ENCODE measurements at regions not wholly inside any gene's neighbourhood (a gene's known extent, or its start where the extent isn't known, plus 50 kb on each side); places are given as distances from the start of the nearest gene placed in this dataset.

GRCh38 chr5:154696891-154697290 is 58.3 kb upstream of the LARP1 start:
- no peak for ATAC-seq (ENCODE audit: insufficient number of reproducible peaks, low FRiP score, low read depth)
- Histone ChIP-seq H3K9me3 (no peaks in the 10 kb centered on the region), H3K4me1 (ENCODE audit: control insufficient read depth in 1 of 2, low read depth in 2 of 2) (peaks cover 0 to 9% of the 10 kb centered on the region in 2 donors), H3K4me3 (no peak overlapping the region), H3K27me3 (replicated peaks; ENCODE audit: insufficient read depth) (no peaks in the 10 kb centered on the region), H3K27ac (no peak overlapping the region), H3K36me3 (no peaks in the 10 kb centered on the region)
- no peak for DNase-seq (ENCODE audit: low spot score)
- TF ChIP-seq, protein P1, sequence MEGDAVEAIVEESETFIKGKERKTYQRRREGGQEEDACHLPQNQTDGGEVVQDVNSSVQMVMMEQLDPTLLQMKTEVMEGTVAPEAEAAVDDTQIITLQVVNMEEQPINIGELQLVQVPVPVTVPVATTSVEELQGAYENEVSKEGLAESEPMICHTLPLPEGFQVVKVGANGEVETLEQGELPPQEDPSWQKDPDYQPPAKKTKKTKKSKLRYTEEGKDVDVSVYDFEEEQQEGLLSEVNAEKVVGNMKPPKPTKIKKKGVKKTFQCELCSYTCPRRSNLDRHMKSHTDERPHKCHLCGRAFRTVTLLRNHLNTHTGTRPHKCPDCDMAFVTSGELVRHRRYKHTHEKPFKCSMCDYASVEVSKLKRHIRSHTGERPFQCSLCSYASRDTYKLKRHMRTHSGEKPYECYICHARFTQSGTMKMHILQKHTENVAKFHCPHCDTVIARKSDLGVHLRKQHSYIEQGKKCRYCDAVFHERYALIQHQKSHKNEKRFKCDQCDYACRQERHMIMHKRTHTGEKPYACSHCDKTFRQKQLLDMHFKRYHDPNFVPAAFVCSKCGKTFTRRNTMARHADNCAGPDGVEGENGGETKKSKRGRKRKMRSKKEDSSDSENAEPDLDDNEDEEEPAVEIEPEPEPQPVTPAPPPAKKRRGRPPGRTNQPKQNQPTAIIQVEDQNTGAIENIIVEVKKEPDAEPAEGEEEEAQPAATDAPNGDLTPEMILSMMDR (IDR thresholded peaks at IDR 0.05), result no peak

DNA sequence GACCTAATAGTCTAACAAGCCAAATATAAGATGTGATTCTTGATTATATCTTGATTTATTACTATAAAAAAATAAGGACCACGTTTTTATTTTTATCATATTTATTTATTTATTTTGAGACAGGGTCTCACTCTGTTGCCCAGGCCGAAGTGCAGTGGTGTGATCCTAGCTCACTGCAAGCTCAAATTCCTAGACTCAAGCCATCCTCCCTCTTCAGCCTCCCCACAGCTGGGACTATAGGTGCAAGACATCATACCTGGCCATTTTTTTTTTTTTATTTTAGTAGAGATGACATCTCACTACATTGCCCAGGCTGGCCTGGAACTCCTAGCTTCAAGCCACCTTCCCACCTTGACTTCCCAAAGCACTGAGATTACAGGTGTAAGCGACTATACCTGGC is 61.0 kb upstream of the LARP1 start:
- TF ChIP-seq, protein P1 (IDR thresholded peaks at IDR 0.05), result no peak
- Histone ChIP-seq H3K4me3 (no peak overlapping the region), H3K4me1 (ENCODE audit: control insufficient read depth in 1 of 2, low read depth in 2 of 2) (peaks cover 0 to 17% of the 10 kb centered on the region in 2 donors), H3K36me3 (no peaks in the 10 kb centered on the region), H3K27ac (no peak overlapping the region), H3K27me3 (replicated peaks; ENCODE audit: insufficient read depth) (no peaks in the 10 kb centered on the region), H3K9me3 (no peaks in the 10 kb centered on the region)
- ATAC-seq (ENCODE audit: insufficient number of reproducible peaks, low FRiP score, low read depth) (no peak), DNase-seq (ENCODE audit: low spot score) (no peak)

DNA sequence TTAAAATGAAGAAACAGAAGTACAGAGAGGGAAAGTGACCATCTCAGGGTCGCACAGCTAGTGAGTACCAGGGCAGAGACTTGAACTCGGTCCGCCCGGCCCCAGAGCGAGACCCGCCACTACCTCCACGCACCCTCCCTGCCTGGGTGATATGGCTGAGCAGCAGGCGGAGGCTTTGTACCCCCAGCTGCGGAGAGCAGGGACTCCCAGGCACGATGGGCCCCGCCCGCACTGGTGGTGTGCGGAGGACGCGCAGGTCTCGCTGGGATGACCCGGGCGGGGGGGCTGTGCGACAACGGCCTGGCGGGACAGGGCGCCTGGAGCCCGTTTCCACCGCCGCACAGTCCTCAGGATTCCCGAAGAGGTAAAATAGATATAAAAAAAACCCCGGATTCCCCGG is 64.7 kb upstream of the LARP1 start:
- TF ChIP-seq, protein P1 (IDR thresholded peaks at IDR 0.05), result no peak
- Histone ChIP-seq H3K9me3 (no peaks in the 10 kb centered on the region), H3K27ac (no peak overlapping the region), H3K4me1 (ENCODE audit: control insufficient read depth in 1 of 2, low read depth in 2 of 2) (peaks cover 0 to 17% of the 10 kb centered on the region in 2 donors), H3K4me3 (no peak overlapping the region), H3K27me3 (replicated peaks; ENCODE audit: insufficient read depth) (no peaks in the 10 kb centered on the region), H3K36me3 (no peaks in the 10 kb centered on the region)
- ATAC-seq (ENCODE audit: insufficient number of reproducible peaks, low FRiP score, low read depth), result no peak
- DNase-seq (ENCODE audit: low spot score), result no peak

DNA sequence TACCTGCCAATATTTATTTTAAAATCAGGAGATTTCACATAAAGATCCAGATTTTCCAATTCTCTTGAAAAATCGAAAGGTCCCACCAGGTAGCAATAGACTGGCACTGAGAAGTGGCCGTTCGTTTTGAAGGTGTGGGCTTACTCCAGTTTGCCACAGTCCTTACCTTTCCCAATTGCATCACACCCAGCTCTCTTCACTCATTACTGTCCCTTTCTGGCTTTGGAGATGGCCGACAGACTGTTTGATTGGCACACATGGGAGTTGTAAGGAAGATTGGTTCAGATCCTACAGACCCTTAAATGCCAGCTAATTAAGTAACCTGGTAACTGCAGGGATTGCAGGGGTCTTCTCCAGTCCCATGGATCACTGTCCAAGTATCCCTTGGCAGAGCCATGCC is 68.7 kb upstream of the LARP1 start:
- Histone ChIP-seq H3K4me1 (ENCODE audit: control insufficient read depth in 1 of 2, low read depth in 2 of 2) (peaks cover 9 to 18% of the 10 kb centered on the region in 2 donors), H3K27ac (no peak overlapping the region), H3K27me3 (replicated peaks; ENCODE audit: insufficient read depth) (no peaks in the 10 kb centered on the region), H3K36me3 (no peaks in the 10 kb centered on the region), H3K4me3 (no peak overlapping the region), H3K9me3 (no peaks in the 10 kb centered on the region)
- DNase-seq (ENCODE audit: low spot score) (no peak), ATAC-seq (ENCODE audit: insufficient number of reproducible peaks, low FRiP score, low read depth) (no peak)
- TF ChIP-seq, protein P1 (IDR thresholded peaks at IDR 0.05), result no peak

DNA sequence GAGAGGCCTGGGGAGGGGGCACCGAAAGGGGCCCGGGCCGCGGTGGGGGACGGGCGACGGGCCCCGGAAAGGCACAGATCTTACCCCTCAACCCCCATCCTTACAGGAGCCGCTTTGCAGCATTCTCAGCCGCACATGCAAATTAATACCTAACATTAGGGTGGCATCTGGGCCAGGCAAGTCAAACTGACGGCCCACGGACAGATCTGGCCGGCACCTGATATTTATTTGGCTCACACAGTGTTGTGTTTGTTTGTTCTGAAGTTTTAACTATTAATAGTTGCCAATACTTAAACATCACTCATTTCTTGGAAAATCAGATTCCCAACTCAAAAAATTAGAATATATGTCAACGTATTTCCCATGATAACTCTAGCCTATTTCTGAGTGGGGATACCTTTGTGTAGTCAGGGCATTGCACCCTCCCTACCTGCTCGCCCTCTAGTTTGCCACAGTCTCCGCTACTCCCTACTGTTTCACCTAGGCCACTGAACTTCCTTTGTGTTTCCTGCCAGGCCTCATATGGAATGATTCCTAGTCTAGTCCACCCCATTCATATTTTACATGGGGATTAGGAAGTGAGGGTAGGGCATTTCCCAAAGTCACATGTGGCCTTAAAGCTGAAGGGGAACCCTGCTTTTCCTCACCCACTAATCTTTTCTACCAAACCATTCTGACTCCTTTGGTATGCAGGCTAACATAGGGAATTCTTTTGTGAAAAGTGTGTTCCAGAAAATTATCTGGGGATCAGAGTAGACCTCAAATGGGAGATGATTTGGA is 71.9 kb upstream of the LARP1 start:
- no peak for ATAC-seq (ENCODE audit: insufficient number of reproducible peaks, low FRiP score, low read depth)

More for the DNA sequence above, 71.9 kb upstream of the LARP1 start:
- peak overlapping the region; percentile 10 to 68 for H3K27ac ChIP-seq
- TF ChIP-seq, protein P1 (IDR thresholded peaks at IDR 0.05), result no peak
- no peaks in the 10 kb centered on the region for H3K9me3 ChIP-seq
- no peaks in the 10 kb centered on the region for H3K27me3 ChIP-seq (replicated peaks; ENCODE audit: insufficient read depth)
- DNase-seq (ENCODE audit: low spot score), result no peak
- H3K36me3 ChIP-seq, result no peaks in the 10 kb centered on the region
- peaks cover 9 to 14% of the 10 kb centered on the region in 2 donors for H3K4me1 ChIP-seq (ENCODE audit: control insufficient read depth in 1 of 2, low read depth in 2 of 2)
- H3K4me3 ChIP-seq, result peak overlapping the region; percentile 77

Measured in thoracic aorta (tissue), 2 donors.